CD1c-positive myeloid dendritic cell (primary cell): ENCODE measurements at regions not wholly inside any gene's neighbourhood (a gene's known extent, or its start where the extent isn't known, plus 50 kb on each side); places are given as distances from the start of the nearest gene placed in this dataset.

Source experiments
- DNase-seq: peaks from one replicate; pipeline ENCODE4 v3.0.0-alpha.2; 2016; ENCODE audit errors: extremely low spot score

DNA sequence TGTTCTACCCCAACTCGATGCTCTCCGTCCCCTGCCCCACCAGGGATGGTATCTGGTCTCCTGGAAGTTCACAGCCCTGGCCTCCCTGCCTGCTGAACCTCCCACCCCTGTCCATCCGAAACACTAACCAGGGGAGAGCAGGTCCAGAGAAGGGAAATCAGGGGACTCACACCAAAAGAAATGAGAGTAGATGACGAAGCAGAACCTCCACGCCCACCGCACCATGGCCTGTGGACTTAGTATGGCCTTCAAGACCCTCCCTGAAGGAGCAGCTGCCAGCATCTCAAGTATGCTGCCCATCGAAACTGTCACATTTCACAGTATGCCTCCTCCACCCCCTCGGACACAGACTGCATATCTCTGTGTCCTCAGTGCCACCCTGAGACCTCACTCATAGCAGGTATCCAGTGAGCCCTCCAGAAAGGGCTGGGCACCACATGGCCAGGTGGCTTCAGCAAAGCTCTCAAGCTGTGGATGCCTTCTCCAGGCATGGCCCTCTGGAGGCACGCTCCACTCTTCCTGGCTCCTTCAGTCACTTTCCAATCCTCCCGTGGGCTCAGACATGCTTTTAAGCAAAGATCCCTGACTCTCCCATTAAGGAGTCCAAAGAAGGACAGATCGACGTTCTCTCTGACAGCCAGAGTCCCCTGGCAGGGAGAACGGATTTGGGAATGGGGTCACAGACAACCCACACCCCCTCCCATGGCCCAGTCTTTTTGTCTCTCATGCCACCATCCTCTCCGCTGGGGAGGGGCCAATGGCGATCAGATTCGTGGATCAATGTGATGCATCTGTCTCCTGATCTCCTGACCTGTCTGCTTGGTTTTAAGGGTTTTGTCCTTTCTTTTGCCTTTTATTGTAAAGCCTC lies 158.4 kb downstream of the ANKRD60 start:
- DNase-seq, result no peak

DNA sequence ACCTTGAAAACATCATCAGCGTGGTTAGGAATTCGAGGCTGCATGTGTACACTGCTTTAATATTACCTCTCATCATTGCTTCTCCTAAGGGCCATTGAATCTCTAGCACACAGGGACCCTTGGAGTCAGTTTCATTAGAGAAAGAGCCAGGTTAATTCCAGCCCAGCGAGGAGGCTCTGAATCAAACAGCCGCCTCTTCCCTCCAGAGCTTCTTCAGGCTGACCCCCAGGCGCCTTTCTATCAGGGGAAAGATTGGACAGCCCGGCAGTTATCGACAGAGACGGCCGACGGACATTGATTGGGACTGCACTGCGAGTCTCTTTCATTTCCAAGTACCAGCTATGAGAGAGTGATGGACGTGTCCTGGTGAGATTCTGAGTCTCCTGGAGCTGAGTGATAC lies 159.2 kb downstream of the ANKRD60 start:
- no peak for DNase-seq

DNA sequence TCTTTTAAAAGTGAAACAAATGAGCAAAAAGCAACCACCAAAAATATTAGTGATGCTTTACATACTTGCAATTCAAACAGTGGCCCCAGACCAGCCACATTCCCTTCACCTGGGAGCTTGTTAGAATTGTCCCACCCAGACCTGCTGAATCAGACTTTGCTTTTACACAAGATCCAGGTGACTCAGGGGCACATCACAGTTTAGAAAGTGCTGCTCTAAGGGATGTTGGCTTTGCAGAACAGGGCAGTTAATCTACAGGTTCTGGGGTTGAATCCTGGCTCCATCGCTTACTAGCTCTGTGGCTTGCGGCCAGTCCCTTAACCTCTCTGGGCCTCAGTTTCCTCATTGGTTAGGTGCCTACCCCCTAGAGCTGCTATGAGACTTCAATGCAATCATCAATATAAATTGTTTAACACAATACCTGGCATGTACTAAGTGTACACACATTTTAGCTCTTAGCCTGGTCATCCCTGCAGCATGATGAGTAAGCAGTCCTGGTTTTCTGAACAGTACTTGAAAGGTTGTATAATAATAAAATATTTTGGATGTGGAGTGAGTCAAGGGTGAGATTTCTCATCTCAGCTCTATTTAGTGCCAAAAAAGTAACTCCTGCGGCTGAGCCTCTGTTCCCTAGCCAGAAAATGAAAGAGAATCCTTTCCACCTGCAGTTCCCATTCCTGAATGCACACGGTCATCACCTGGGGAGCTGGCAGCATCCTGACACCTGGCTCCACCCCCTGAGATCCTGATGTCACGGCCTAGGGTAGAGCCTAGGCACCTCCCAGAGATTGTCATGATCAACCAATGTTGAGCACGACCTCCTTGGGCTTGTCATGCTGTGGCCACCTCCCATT lies 162.7 kb downstream of the ANKRD60 start:
- no peak for DNase-seq

DNA sequence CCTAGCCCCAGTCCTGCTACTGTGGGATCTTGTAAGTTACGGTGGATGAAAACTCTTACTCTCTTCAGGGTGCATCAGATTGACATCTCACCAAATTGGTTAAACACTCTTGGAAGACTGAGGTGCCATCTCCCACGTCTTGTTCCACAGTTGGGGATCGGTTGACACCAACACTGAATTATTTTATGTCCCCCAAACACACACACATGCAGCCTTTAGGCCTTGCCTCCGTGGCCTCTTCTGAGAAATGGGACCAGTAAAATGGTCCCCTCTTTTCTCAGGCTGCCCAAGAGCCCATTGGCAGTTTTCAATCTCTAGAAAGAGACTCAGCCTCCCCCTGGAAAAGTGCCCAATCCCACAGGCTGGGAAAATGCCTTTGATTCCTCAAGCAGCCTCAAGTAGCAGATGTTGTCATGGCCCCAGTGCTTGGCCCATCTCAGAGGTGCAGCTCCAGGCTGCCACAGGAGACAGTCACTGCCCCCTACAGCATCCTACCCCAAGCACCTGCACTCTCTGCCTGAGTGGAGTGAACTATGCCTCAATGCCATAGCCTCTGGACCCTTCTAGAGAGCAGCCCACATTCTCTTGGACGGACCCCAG lies 163.9 kb downstream of the ANKRD60 start:
- DNase-seq, result no peak

DNA sequence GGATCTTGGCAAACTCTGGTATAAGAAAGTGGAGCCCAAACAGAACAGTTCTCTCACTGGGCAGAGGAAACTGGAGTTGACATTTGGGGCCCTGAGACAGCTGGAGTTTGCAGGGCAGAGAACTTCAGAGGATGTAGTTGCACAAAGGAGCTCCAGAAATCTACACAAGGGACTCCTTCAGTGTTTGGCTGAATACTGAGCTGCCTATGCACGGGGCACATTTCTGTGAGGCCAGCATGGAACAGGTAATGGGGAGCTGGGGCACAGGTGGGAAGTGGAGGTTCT lies 169.3 kb downstream of the ANKRD60 start:
- DNase-seq, result no peak

DNA sequence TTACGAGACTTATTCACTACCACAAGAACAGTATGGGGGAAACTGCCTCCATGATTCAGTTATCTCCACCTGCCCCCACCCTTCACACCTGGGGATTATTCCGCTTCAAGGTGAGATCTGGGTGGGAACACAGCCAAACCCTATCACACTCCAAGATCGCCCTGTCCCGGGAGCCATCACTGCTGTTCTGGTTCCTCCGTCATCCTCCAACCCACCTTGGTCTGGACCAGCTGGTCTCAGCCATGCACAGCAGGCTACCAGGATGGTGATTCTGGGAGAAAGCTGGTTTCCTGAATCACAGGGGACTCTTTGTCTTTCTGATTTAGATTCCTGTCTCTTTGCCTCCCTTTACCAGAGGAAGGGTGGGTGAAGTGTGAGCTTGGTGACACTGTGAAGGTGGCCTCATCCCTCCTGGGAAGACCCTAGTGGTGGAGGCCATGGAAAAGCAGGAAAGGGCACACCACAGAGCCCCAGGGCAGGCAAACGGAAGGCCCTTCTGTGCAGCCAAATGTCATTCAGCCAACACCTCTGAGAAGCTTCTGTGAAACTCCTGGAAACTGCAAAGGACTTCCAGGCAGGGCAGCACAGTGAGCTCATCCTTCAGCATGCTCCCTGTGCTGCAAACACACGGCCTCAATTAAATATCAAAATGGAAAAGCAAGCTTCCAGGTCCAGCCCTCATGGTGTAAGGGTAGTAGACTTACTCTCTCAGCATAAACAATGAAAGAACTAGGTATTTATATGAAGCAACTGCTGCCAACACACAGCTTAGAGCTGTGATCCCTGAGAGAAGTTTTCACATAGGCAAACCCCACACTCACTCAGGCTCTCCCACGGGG lies 169.8 kb downstream of the ANKRD60 start:
- no peak for DNase-seq

DNA sequence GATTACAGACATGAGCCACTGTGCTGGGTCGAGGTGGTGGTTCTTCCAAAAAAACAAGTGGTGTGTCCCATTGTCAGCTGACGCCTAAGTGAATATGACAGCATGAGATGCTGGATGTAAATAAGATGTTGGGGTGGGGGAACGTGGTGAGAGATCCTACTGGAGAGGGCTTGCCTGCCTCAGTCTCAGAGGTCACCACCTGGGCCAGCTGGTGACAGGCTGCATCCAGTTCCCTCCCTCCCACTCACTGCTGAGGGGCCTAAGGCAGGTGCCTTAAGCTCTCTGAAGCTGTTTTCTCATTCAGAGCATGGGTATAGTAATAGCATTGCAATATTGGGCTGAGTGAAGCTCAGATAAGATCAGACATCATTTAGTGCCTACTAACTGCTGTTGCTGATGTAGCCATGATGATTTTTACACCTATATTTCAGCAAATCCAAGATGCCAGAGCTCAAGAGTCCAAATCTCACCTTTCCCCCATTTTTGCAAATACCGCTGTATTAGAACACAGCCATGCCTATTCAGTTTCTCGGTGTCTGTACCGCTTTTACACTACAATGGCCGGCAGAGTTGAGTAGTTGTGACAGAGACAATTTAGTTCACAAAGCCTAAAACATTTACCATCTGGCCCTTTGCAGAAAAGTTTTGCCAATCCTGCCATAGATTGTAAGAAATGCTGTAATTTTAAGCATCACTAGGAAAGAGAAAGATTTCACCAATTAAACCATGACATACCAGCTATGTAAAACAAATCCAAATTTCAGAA lies 171.3 kb downstream of the ANKRD60 start:
- DNase-seq, result no peak

DNA sequence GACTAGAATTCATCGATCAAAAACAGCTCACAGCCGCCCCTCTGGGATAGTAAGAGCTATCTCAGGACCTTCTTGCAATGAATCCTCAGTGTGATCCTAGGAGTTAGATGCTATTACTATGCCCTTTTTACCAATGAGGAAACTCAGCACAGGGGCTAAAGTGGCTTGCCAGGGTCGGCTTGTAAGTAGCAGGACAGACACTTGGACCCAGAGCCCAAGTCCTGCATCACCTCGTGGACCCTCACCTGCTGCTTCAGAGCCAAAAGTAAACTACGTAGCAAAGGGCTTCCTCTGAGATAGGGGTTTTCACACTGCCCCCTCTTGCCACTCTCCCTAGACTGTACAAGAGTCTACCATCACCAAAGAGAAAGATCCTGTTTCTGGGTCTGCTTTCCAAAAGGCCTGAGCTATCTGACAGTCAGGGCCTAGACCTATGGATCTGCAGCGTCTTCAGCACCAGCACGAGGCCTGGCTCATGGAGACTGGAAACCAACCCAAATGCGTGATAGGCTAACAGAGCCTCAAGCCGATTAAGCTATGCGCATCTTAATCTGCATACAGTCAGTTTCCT lies 172.3 kb downstream of the ANKRD60 start:
- no peak for DNase-seq

DNA sequence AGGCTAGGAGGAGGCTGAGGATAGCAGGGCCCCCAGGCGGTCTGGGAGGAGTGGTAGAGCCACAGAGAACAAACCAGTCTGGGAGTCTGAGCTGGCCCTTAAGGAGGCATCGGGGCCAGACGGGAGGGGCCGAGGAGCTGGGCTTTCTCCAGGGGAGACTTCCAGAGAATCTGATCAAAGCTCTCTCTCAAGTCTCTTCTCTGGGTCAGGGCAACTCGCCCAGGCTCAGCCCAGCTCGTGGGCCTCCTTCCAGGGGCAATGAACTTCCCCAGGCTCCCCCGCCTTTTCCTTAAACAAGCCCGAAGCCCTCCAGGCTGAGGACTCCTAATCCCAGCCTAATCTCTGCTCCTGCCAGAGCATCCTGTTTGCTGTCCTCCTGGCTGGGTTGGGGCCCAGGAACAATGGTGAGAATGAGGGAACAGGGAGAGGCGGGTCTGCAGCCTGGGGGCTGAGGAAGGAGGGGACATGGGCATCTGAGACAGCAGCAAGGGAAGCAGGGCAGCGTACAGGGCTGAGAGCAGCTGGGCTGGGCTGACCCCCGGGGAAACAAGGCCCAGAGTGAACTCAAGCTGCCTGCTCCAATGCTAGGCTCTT lies 173.6 kb downstream of the ANKRD60 start:
- no peak for DNase-seq

DNA sequence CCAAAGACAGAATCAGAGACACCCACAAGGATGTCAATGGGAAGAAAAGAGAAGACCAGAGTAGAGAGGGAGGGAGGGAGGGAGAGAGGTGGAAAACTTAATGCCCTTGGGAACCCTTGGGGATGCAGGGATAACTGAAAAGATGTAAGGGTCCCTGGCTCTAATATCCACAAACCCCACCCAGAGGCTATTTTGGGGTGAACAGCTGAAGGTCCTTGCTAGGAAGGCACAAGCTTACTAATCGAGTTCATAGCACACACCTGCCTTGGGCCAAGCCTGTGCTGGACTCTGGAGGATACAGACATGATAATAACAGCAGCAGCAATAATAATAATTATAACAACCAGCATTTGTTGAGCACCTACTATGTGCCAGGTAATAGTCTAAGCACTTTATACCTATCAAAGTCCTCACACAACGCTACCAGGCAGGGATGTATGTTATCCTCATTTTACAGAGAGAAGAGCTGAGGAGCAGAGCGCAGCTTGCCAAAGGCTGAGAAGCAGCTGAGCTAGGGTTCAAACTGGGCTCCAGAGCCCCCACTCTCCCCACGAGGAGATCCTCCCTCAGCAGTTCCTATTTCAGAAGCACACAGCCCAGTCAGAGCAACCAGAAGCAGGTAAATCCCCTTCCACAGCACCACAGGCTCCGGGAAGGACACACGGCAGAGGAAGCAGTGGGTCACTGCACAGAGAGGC lies 174.2 kb downstream of the ANKRD60 start:
- no peak for DNase-seq

DNA sequence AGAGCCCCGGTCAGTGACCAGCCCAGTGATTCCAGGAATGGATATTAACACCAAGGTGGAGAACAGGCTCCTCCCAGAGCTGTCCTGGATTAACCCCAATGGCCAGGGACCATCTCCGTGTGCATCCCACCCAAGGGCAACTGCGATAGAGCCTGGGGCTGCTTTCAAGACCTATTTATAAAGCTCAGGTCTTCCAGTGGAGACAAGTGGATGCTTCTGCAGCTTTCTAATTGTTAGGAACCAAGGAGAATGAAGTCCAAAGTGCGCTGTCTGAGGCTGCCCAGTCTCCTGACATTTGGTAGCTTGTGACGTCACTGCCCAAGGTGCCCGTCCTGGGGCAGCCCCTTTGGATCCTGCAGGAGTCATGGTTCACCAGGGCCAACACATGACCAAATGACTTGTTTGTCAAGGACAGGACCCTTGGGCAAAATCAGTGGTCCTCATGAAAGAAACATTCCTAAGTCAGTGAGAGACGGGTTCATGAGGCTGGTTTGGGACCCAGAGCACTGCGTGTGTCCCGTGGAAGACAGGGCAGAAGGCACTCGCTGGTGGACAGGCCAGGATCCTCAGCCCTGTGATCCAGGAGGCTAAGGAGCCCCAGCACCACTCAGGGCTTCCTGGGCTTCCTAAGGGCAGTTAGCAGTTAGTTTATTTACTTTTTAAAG lies 174.9 kb downstream of the ANKRD60 start:
- DNase-seq, result no peak

DNA sequence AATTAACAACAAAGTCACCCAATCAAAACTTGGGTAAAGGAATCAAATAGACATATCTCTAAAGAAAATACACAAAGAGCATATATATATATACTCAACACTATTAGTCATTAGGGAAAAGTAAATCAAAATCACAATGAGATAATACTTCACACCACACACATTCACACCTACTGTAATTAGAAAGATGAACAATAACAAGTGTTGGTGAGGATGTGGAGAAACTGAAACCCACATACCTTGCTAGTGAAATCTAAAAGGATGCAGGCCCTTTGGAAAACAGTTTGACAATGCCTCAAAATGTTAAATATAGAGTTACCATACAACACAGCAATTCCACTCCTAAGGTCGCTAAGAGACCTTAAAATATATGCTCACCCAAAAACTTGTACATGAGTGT lies 177.1 kb downstream of the ANKRD60 start:
- DNase-seq, result no peak

DNA sequence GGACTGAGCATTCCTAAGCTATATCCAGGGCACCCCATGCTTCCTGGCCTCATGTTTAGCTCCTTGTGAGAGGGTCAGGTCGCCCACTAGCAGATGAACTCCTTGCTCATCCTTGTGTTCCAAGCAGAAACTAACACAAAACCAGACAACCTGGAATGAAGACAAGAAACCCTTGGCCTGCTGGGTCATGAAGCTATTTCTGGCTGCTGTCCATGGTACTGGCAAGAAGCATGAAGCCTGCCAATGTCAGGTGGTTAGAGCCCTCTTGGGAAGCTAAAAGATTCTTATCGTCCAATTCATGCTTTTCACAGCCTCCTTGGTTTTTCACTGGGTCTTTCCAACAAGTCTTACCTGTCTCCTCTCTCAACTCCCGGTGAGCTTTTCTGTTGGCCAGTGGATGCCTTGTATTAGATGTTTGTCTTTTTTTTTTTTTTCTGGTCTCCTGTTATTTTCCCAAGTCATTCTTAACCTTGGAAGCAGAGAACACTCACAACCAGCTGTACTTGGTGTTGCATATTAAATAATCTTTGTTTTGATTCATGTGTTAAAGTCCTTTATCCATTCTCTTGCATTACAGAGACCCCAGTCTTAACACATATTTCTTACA lies 180.3 kb downstream of the ANKRD60 start:
- no peak for DNase-seq

DNA sequence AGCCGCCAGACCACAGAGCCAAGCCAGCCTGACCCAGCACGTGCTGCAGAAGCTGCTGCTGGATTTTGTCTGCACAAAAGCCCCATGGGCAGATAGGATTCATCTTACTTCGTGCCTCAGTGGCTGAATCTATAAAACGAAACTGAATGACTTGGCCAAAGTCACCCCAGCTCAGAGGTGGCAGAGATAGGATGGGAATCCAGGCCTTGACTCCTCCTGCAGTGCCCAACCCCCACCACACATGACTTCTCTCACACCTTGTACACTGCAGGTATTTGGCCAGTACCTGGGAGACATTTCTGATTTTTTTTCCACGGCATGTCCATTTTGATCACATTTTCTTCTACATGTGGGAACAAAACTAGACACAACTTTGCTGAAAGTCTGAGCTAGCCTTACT lies 182.1 kb downstream of the ANKRD60 start:
- no peak for DNase-seq

DNA sequence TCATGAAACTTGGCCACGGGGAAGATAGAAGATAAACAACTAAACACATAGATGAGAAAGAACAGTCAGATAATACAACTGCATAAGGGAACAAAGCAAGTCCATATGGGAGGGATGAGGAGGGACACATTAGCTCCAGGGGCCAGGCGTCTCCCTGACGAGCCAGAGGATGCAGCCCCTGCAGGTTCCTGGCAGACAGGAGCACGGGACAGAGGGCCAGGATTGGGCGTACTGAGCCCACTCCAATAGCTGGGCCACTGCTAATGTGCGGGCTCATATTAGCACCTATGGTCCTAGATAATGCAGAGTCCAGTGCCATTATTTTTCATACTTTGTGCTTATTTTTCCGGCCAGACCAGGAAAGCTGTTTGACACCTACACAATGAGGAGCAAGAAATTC lies 182.9 kb downstream of the ANKRD60 start:
- DNase-seq, result no peak

DNA sequence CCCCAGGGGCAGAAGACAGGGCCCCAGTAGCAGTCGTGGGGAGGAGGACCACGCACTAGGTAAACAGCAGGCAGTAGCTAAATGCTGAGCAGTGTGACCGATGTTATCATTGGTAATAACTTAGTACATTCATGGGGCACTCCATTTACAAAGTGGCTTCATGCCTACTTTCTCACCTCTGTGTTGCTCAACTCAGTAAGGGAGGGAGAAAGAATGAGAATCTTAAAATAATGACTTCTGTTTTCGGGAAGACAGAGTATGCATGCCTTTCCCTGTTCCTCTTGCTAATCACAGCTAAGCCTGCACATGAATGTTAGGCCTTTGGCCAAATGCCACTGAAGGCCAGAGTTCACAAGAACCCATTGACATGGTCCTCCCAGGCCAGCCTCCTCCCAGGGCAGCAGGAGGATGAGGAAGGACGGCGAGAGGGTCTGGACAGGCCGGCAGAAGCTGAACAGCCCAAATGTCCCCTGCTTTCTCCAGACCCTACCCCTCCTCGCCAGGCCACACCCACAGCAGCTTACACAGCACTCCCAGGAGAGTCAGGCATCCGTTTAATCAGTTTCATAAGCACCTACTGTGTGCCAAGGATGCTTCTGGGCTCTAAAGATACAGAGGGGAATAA lies 183.4 kb downstream of the ANKRD60 start:
- DNase-seq, result no peak

DNA sequence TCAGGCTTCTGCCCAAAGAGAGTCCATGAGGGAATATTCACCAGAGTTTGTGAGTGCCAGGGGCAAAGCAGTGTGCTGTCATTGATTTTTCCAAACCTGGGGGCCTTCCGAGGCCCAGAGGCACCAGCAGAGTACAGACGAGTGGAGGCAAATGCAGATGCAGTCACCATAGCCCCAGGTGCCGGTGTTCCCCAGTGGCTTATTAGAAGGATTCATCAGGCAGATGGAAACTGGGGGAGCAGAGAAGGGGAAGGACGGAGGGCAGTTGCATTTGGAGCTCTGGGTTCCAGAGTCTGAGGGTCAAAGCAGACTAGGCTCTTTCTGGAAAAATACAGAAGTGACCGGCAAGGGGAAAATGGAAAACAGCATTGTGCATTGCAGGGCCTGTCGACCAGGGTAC lies 184.2 kb downstream of the ANKRD60 start:
- no peak for DNase-seq
